ENCODE measurements at regions not wholly inside any gene's neighbourhood (a gene's known extent, or its start where the extent isn't known, plus 50 kb on each side); places are given as distances from the start of the nearest gene placed in this dataset.

- H3K9ac ChIP-seq (ENCODE audit: low read length): no peak overlapping the region
Measured at GRCh38 chr3:165622356-165622755, 214.9 kb downstream of the BCHE start.

GRCh38 chr3:165619069-165619468, 218.2 kb downstream of the BCHE start:
- Histone ChIP-seq H3K79me2 (ENCODE audit: control insufficient read depth, insufficient read depth, low read length, poor library complexity) (no peaks in the 10 kb centered on the region), H3K9me3 (ENCODE audit: insufficient read depth, low read depth, low read length) (no peaks in the 10 kb centered on the region), H4K8ac (ENCODE audit: low read depth, low read length) (no peak overlapping the region), H3K9ac (ENCODE audit: low read length) (no peak overlapping the region), H3K18ac (ENCODE audit: low read length) (no peak overlapping the region), H2AK5ac (ENCODE audit: low read length) (no peak overlapping the region), H2AFZ (ENCODE audit: insufficient read depth, low read length, poor library complexity) (no peak overlapping the region), H3K79me1 (ENCODE audit: low read length) (no peaks in the 10 kb centered on the region), H4K91ac (ENCODE audit: low read depth, low read length) (no peak overlapping the region), H3K23ac (ENCODE audit: low read length) (no peak overlapping the region), H3K36me3 (ENCODE audit: control insufficient read depth in 1 of 2, insufficient read depth in 2 of 2, low read length in 2 of 2) (no peaks in the 10 kb centered on the region), H3K4me3 (ENCODE audit: low read depth, low read length) (no peak overlapping the region), H3K14ac (ENCODE audit: low read length) (no peak overlapping the region), H3K27me3 (ENCODE audit: insufficient read depth, low read length) (no peaks in the 10 kb centered on the region), H2BK5ac (ENCODE audit: low read depth, low read length, poor library complexity) (no peak overlapping the region), H2BK12ac (ENCODE audit: low read length) (no peak overlapping the region), H2BK120ac (ENCODE audit: insufficient read depth, low read length, poor library complexity) (no peak overlapping the region), H3K4ac (ENCODE audit: low read depth, low read length) (no peak overlapping the region), H4K12ac (ENCODE audit: low read depth, low read length) (no peak overlapping the region), H3K27ac (ENCODE audit: low read depth, low read length) (no peak overlapping the region), H3K4me2 (ENCODE audit: low read length) (no peak overlapping the region), H3K4me1 (ENCODE audit: control insufficient read depth in 1 of 2, insufficient read depth in 2 of 2, low read length in 2 of 2) (no peaks in the 10 kb centered on the region)
- DNase-seq: no peak
- no CpG with 5 or more reads among the region's 2 CpGs for whole genome bisulfite sequencing (ENCODE audit: extremely low coverage, insufficient coverage, insufficient read length)

More at GRCh38 chr3:165622356-165622755, 214.9 kb downstream of the BCHE start:
- Histone ChIP-seq H3K14ac (ENCODE audit: low read length) (no peak overlapping the region), H3K27ac (ENCODE audit: low read depth, low read length) (no peak overlapping the region), H3K4me2 (ENCODE audit: low read length) (no peak overlapping the region), H3K4me3 (ENCODE audit: low read depth, low read length) (no peak overlapping the region), H3K9me3 (ENCODE audit: insufficient read depth, low read depth, low read length) (no peaks in the 10 kb centered on the region), H3K23ac (ENCODE audit: low read length) (no peak overlapping the region), H3K4ac (ENCODE audit: low read depth, low read length) (no peak overlapping the region), H4K12ac (ENCODE audit: low read depth, low read length) (no peak overlapping the region), H3K27me3 (ENCODE audit: insufficient read depth, low read length) (no peaks in the 10 kb centered on the region), H3K36me3 (ENCODE audit: control insufficient read depth in 1 of 2, insufficient read depth in 2 of 2, low read length in 2 of 2) (no peaks in the 10 kb centered on the region), H3K79me1 (ENCODE audit: low read length) (no peaks in the 10 kb centered on the region), H2AK5ac (ENCODE audit: low read length) (no peak overlapping the region), H2AFZ (ENCODE audit: insufficient read depth, low read length, poor library complexity) (no peak overlapping the region), H3K4me1 (ENCODE audit: control insufficient read depth in 1 of 2, insufficient read depth in 2 of 2, low read length in 2 of 2) (no peaks in the 10 kb centered on the region), H4K8ac (ENCODE audit: low read depth, low read length) (no peak overlapping the region), H3K79me2 (ENCODE audit: control insufficient read depth, insufficient read depth, low read length, poor library complexity) (no peaks in the 10 kb centered on the region), H4K91ac (ENCODE audit: low read depth, low read length) (no peak overlapping the region), H2BK120ac (ENCODE audit: insufficient read depth, low read length, poor library complexity) (no peak overlapping the region), H2BK5ac (ENCODE audit: low read depth, low read length, poor library complexity) (no peak overlapping the region), H2BK12ac (ENCODE audit: low read length) (no peak overlapping the region), H3K18ac (ENCODE audit: low read length) (no peak overlapping the region)
- no CpG with 5 or more reads among the region's 2 CpGs for WGBS (ENCODE audit: extremely low coverage, insufficient coverage, insufficient read length)
- no peak for DNase-seq

GRCh38 chr3:165617134-165617533, 220.1 kb downstream of the BCHE start:
- no peak overlapping the region for H4K91ac ChIP-seq (ENCODE audit: low read depth, low read length)
- H2BK12ac ChIP-seq (ENCODE audit: low read length): no peak overlapping the region
- no peak overlapping the region for H2BK120ac ChIP-seq (ENCODE audit: insufficient read depth, low read length, poor library complexity)

GRCh38 chr3:165614337-165614736, 222.9 kb downstream of the BCHE start:
- Histone ChIP-seq H3K79me2 (ENCODE audit: control insufficient read depth, insufficient read depth, low read length, poor library complexity) (no peaks in the 10 kb centered on the region), H3K9ac (ENCODE audit: low read length) (no peak overlapping the region), H3K4me3 (ENCODE audit: low read depth, low read length) (no peak overlapping the region), H3K18ac (ENCODE audit: low read length) (no peak overlapping the region), H3K4ac (ENCODE audit: low read depth, low read length) (no peak overlapping the region), H2BK120ac (ENCODE audit: insufficient read depth, low read length, poor library complexity) (no peak overlapping the region), H4K8ac (ENCODE audit: low read depth, low read length) (no peak overlapping the region), H3K27ac (ENCODE audit: low read depth, low read length) (no peak overlapping the region), H2BK5ac (ENCODE audit: low read depth, low read length, poor library complexity) (no peak overlapping the region), H3K79me1 (ENCODE audit: low read length) (no peaks in the 10 kb centered on the region), H4K91ac (ENCODE audit: low read depth, low read length) (no peak overlapping the region), H3K4me1 (ENCODE audit: control insufficient read depth in 1 of 2, insufficient read depth in 2 of 2, low read length in 2 of 2) (no peaks in the 10 kb centered on the region), H3K9me3 (ENCODE audit: insufficient read depth, low read depth, low read length) (no peaks in the 10 kb centered on the region), H2BK12ac (ENCODE audit: low read length) (no peak overlapping the region), H3K36me3 (ENCODE audit: control insufficient read depth in 1 of 2, insufficient read depth in 2 of 2, low read length in 2 of 2) (no peaks in the 10 kb centered on the region), H3K23ac (ENCODE audit: low read length) (no peak overlapping the region), H3K14ac (ENCODE audit: low read length) (no peak overlapping the region), H3K4me2 (ENCODE audit: low read length) (no peak overlapping the region), H4K12ac (ENCODE audit: low read depth, low read length) (no peak overlapping the region), H2AFZ (ENCODE audit: insufficient read depth, low read length, poor library complexity) (no peak overlapping the region), H2AK5ac (ENCODE audit: low read length) (no peak overlapping the region), H3K27me3 (ENCODE audit: insufficient read depth, low read length) (no peaks in the 10 kb centered on the region)
- no peak for DNase-seq
- WGBS (ENCODE audit: extremely low coverage, insufficient coverage, insufficient read length): no CpG with 5 or more reads among the region's 1 CpG

More at GRCh38 chr3:165617134-165617533, 220.1 kb downstream of the BCHE start:
- Histone ChIP-seq H3K79me1 (ENCODE audit: low read length) (no peaks in the 10 kb centered on the region), H2AFZ (ENCODE audit: insufficient read depth, low read length, poor library complexity) (no peak overlapping the region), H3K14ac (ENCODE audit: low read length) (no peak overlapping the region), H3K4me3 (ENCODE audit: low read depth, low read length) (no peak overlapping the region), H4K12ac (ENCODE audit: low read depth, low read length) (no peak overlapping the region), H3K4ac (ENCODE audit: low read depth, low read length) (no peak overlapping the region), H3K36me3 (ENCODE audit: control insufficient read depth in 1 of 2, insufficient read depth in 2 of 2, low read length in 2 of 2) (no peaks in the 10 kb centered on the region), H3K18ac (ENCODE audit: low read length) (no peak overlapping the region), H3K4me2 (ENCODE audit: low read length) (no peak overlapping the region), H3K27me3 (ENCODE audit: insufficient read depth, low read length) (no peaks in the 10 kb centered on the region), H2AK5ac (ENCODE audit: low read length) (no peak overlapping the region), H2BK5ac (ENCODE audit: low read depth, low read length, poor library complexity) (no peak overlapping the region), H3K4me1 (ENCODE audit: control insufficient read depth in 1 of 2, insufficient read depth in 2 of 2, low read length in 2 of 2) (no peaks in the 10 kb centered on the region), H3K9ac (ENCODE audit: low read length) (no peak overlapping the region), H3K27ac (ENCODE audit: low read depth, low read length) (no peak overlapping the region), H3K23ac (ENCODE audit: low read length) (no peak overlapping the region), H3K79me2 (ENCODE audit: control insufficient read depth, insufficient read depth, low read length, poor library complexity) (no peaks in the 10 kb centered on the region), H3K9me3 (ENCODE audit: insufficient read depth, low read depth, low read length) (no peaks in the 10 kb centered on the region), H4K8ac (ENCODE audit: low read depth, low read length) (no peak overlapping the region)
- DNase-seq: no peak
